A549 (cell line): ENCODE measurements at regions not wholly inside any gene's neighbourhood (a gene's known extent, or its start where the extent isn't known, plus 50 kb on each side); places are given as distances from the start of the nearest gene placed in this dataset.

ENCODE experiments used
- ATAC-seq, 2 experiments: fragments of 200-7000 bp in 1 of 2; fragments of >200 bp in 1 of 2; cut with Nextera tagmentation in 1 of 2; cut with Tn5 transposase in 1 of 2; 3 replicates each; pipeline versions ENCODE4 v1.8.0 to v1.9.1; 2018 to 2020; ENCODE audit warnings: mild to moderate bottlenecking in 1 of 2, moderate library complexity in 1 of 2
- CTCF ChIA-PET: fragments of 300-600 bp; sonication (Branson Sonifier 250); formaldehyde crosslinking; extraction: SDS; loops from one replicate; lab custom pipeline; 2021; ENCODE audit warnings: antibody characterized with exemption, inconsistent platforms; lab: Yijun Ruan, JAX
- POLR2A ChIA-PET: fragments of 350-600 bp; formaldehyde crosslinking; extraction: SDS; loops from one replicate; lab custom pipeline; 2021; ENCODE audit warnings: antibody characterized with exemption, inconsistent platforms; lab: Yijun Ruan, JAX
- DNase-seq, 2 experiments: peaks; one replicate each; pipeline versions ENCODE4 v3.0.0 to v3.0.0-alpha.2; 2011 to 2016; ENCODE audit warnings: low read depth in 1 of 2, low spot score in 1 of 2
- FAIRE-seq: peaks from 2 replicates; lab custom pipeline; 2011; peaks lifted over from hg19 to GRCh38; lab: Jason Lieb, UNC
- H3K27ac ChIP-seq, 2 experiments: fragments of >200 bp; sonication (Bioruptor Twin); formaldehyde crosslinking; 3 replicates each; pipeline ENCODE4 v1.5.1; 2016 to 2017
- H3K4me1 ChIP-seq: fragments of >200 bp; sonication (Bioruptor Twin); formaldehyde crosslinking; 3 replicates; pipeline ENCODE4 v1.6.1; 2016
- H3K4me2 ChIP-seq: fragments of >200 bp; sonication (Bioruptor Twin); formaldehyde crosslinking; 3 replicates; pipeline ENCODE4 v1.6.1; 2016
- H3K4me3 ChIP-seq: fragments of >200 bp; sonication (Bioruptor Twin); formaldehyde crosslinking; 3 replicates; pipeline ENCODE4 v1.5.1; 2016
- H3K9me3 ChIP-seq: fragments of >200 bp; sonication (Bioruptor Twin); formaldehyde crosslinking; 3 replicates; pipeline ENCODE4 v1.6.1; 2016
- CBX8 ChIP-seq: fragments of 200-600 bp; sonication (generic); IDR thresholded peaks from 2 replicates; pipeline ENCODE4 v1.6.1; 2016
- CEBPB ChIP-seq, 2 experiments: fragments of >200 bp in 1 of 2; sonication (Bioruptor Twin) in 1 of 2; formaldehyde crosslinking in 1 of 2; IDR thresholded peaks; 2 replicates each; pipeline ENCODE4 v1.6.1; 2012 to 2016
- CHD2 ChIP-seq: fragments of 150-350 bp; IDR thresholded peaks from 2 replicates; pipeline ENCODE4 v1.6.1; 2014; ENCODE audit warnings: low read length; ENCODE audit not compliant: partially characterized antibody
- EHMT2 ChIP-seq: fragments of 200-600 bp; sonication (generic); IDR thresholded peaks from 2 replicates; pipeline ENCODE4 v1.6.1; 2016; ENCODE audit warnings: antibody characterized with exemption, low read depth, mild to moderate bottlenecking, moderate library complexity
- EP300 ChIP-seq, 2 experiments: fragments of >200 bp; sonication (Bioruptor Twin); formaldehyde crosslinking; IDR thresholded peaks; 2 replicates in 1 of 2; 3 replicates in 1 of 2; pipeline ENCODE4 v1.6.1; 2016 to 2017
- ESRRA ChIP-seq: fragments of 150-350 bp; IDR thresholded peaks from 2 replicates; pipeline ENCODE4 v1.6.1; 2014; ENCODE audit warnings: mild to moderate bottlenecking, low read length, borderline replicate concordance
- FOSL2 ChIP-seq, 2 experiments: fragments of 450-650 bp in 1 of 2; fragments of >200 bp in 1 of 2; sonication (Bioruptor Twin) in 1 of 2; formaldehyde crosslinking; IDR thresholded peaks; 2 replicates each; pipeline versions ENCODE4 v1.5.0 to v1.6.1; 2016 to 2020; ENCODE audit warnings: mild to moderate bottlenecking in 1 of 2, moderate library complexity in 1 of 2
- JUN ChIP-seq, 2 experiments: fragments of >200 bp; sonication (Bioruptor Twin); formaldehyde crosslinking; IDR thresholded peaks; 2 replicates in 1 of 2; 3 replicates in 1 of 2; pipeline ENCODE4 v1.6.1; 2016 to 2017
- MAFK ChIP-seq: fragments of 450-650 bp; IDR thresholded peaks from 2 replicates; pipeline ENCODE4 v1.6.1; 2014; ENCODE audit not compliant: partially characterized antibody
- NPAS2 ChIP-seq: fragments of 250-450 bp; sonication (Bioruptor Pico); IDR thresholded peaks from 2 replicates; pipeline ENCODE4 v1.8.0; 2022; ENCODE audit warnings: mild to moderate bottlenecking, moderate library complexity, borderline replicate concordance
- NR3C1 ChIP-seq: fragments of >200 bp; sonication (Bioruptor Twin); formaldehyde crosslinking; IDR thresholded peaks from 3 replicates; pipeline ENCODE4 v1.6.1; 2017
- POLR2A ChIP-seq: IDR thresholded peaks from 2 replicates; pipeline ENCODE4 v1.6.1; 2012; ENCODE audit warnings: mild to moderate bottlenecking, low read length
- RARB ChIP-seq: fragments of 250-450 bp; sonication (Bioruptor Pico); IDR thresholded peaks from 2 replicates; pipeline ENCODE4 v1.8.0; 2021; ENCODE audit warnings: mild to moderate bottlenecking, moderate library complexity
- TFCP2L1 ChIP-seq: fragments of 250-450 bp; sonication (Bioruptor Pico); IDR thresholded peaks from 2 replicates; pipeline ENCODE4 v1.5.0; 2021; ENCODE audit warnings: mild to moderate bottlenecking
- USF2 ChIP-seq: fragments of 450-650 bp; IDR thresholded peaks from 2 replicates; pipeline ENCODE4 v1.6.1; 2014; ENCODE audit warnings: antibody characterized with exemption
- WGBS: methylation state at CpG from one replicate; pipeline ENCODE4 v1.1.6; 2017; ENCODE audit errors: missing lambda C conversion rate; 5-methylcytosine and 5-hydroxymethylcytosine counted together
- TF ChIP-seq, protein P1 (sequence below): fragments of 250-450 bp; sonication (Bioruptor Pico); IDR thresholded peaks from 2 replicates; pipeline ENCODE4 v1.5.0; 2021; ENCODE audit warnings: mild to moderate bottlenecking, moderate library complexity, borderline replicate concordance
- TF ChIP-seq, protein P2 (sequence below): fragments of >200 bp; sonication (Bioruptor Twin); formaldehyde crosslinking; IDR thresholded peaks from 2 replicates; pipeline ENCODE4 v1.6.1; 2016
- TF ChIP-seq, protein P3 (sequence below): fragments of >200 bp; sonication (Bioruptor Twin); formaldehyde crosslinking; IDR thresholded peaks from 3 replicates; pipeline ENCODE4 v1.5.1; 2016
- TF ChIP-seq, protein P4 (sequence below): fragments of 250-450 bp; sonication (Bioruptor Pico); IDR thresholded peaks from 2 replicates; pipeline ENCODE4 v1.5.0; 2020; ENCODE audit warnings: low read depth, mild to moderate bottlenecking, moderate library complexity
- TF ChIP-seq, protein P5 (sequence below): fragments of 150-350 bp; IDR thresholded peaks from 2 replicates; pipeline ENCODE4 v1.6.1; 2014; ENCODE audit warnings: low read depth, mild to moderate bottlenecking, low read length

DNA sequence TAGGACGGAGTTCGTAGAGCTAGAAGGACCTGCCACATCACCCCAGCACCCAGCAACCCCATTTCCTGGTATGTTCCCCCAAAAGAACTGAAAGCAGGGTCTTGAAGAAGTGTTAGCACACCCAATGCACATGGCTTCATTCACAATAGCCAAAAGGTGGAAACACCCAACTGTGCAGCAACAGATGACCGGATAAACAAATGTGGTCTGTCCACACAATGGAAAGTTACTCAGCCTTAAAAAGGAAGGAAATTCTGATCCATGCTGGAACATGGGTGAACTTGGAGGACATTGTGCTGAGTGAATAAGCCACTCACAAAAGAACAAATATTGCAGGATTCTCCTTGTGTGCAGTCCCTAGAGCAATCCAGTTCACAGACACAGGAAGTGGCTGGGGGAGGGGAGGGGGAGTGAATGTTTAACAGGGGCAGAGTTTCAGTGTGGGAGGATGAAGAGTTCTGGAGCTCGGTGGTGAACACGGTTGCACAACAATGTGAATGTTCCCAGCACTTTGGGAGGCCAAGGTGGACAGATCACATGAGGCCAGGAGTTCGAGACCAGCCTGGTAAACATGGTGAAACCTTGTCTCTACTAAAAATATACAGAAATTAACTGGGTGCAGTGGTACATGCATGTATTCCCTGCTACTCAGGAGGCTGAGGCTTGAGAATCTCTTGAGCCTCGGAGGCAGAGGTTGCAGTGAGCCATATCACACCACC, 157.5 kb downstream of the NUP210 start:
- POLR2A ChIA-PET = no interaction called here
- peaks cover 9% of the 10 kb centered on the region; the same call in 1 of the 3 replicates for H3K4me1 ChIP-seq
- H3K4me2 ChIP-seq = no peak overlapping the region
- H3K9me3 ChIP-seq = no peaks in the 10 kb centered on the region
- TF ChIP-seq CHD2 (no peak), CEBPB (IDR thresholded peaks at IDR 0.05) (peak in 1 of 2 experiments; percentile 66; a peak in 2 of 4 replicates), MAFK (no peak)
- TF ChIP-seq, protein P1, sequence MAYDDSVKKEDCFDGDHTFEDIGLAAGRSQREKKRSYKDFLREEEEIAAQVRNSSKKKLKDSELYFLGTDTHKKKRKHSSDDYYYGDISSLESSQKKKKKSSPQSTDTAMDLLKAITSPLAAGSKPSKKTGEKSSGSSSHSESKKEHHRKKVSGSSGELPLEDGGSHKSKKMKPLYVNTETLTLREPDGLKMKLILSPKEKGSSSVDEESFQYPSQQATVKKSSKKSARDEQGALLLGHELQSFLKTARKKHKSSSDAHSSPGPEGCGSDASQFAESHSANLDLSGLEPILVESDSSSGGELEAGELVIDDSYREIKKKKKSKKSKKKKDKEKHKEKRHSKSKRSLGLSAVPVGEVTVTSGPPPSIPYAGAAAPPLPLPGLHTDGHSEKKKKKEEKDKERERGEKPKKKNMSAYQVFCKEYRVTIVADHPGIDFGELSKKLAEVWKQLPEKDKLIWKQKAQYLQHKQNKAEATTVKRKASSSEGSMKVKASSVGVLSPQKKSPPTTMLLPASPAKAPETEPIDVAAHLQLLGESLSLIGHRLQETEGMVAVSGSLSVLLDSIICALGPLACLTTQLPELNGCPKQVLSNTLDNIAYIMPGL (CRISPR knock-in tag) = no peak
- no peak overlapping the region for H3K4me3 ChIP-seq
- FAIRE-seq (no peak), ATAC-seq (no peak; a peak in 2 of 6 replicates), DNase-seq (peak in 1 of 2 experiments; percentile 50)
- H3K27ac ChIP-seq = peak overlapping the region; percentile 45 to 56; a peak in 3 of 6 replicates
- CTCF ChIA-PET = interaction anchor here (0.7 to 1.2 kb wide), 2 partner anchors 21 to 110 kb away, joined by 3 to 4 read pairs; no protein-coding TSS in a partner anchor
- WGBS = 59% methylated on average over 7 of the region's 7 CpGs

GRCh38 chr3:13261892-13262291, 158.2 kb downstream of the NUP210 start:
- ATAC-seq = no peak
- no peaks in the 10 kb centered on the region for H3K9me3 ChIP-seq
- no peak for DNase-seq
- ChIA-PET CTCF (interaction anchor here (1.1 to 1.6 kb wide), 4 partner anchors 21 to 191 kb away, joined by 3 to 9 read pairs (median 4); no protein-coding TSS in a partner anchor), POLR2A (no interaction called here)
- TF ChIP-seq, protein P2, sequence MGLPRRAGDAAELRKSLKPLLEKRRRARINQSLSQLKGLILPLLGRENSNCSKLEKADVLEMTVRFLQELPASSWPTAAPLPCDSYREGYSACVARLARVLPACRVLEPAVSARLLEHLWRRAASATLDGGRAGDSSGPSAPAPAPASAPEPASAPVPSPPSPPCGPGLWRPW = no peak
- TF ChIP-seq EHMT2 = no peak
- no peak for TF ChIP-seq NR3C1
- TF ChIP-seq CBX8 = no peak
- TF ChIP-seq, protein P1 (CRISPR knock-in tag) = no peak
- no peak for TF ChIP-seq ESRRA
- TF ChIP-seq EP300 (IDR thresholded peaks at IDR 0.05) = no peak
- no peak for TF ChIP-seq FOSL2 (IDR thresholded peaks at IDR 0.05)
- TF ChIP-seq FOSL2 (CRISPR knock-in tag; IDR thresholded peaks at IDR 0.05) = no peak
- TF ChIP-seq POLR2A = no peak
- peak overlapping the region in 1 of 2 experiments; percentile 56; a peak in 1 of 6 replicates for H3K27ac ChIP-seq
- WGBS = 95% methylated on average over 6 of the region's 6 CpGs
- no peak overlapping the region for H3K4me2 ChIP-seq
- no peak overlapping the region for H3K4me3 ChIP-seq
- no peak for FAIRE-seq
- H3K4me1 ChIP-seq = peaks cover 9% of the 10 kb centered on the region; the same call in 1 of the 3 replicates

DNA sequence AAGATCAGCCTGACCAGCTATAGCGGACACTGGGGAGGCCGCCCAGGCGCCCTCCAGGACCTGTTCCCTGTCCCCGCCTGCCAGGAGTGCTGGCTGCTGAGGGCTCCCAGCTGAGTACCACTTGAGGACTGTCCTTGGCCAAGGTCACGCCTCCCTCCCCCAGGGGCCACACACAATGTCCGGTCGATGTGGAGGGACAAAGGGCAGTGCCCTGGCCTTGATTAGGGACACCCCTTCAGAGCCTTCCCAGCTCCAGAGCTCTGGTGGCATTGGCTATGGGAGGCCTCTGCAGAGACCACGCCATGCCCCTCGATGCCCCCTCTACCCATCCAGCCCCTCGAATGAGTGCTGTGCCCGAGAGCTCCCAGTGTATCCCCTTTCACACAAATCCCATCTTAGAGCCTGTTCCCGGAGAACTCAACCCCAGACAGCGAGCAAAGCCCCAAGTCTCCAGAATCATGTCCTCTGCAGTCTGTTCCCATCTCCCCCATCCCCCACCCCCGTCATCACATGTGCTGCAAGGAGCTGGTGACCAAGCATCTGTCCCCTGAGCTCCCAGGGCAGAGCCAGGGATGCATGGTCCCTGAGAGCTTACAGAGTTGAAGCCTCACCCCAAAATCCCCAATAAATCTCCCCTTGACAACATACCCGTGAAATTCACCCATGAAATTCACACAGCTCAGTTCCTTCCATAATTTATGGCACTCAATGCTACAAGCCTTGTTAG, 158.9 kb downstream of the NUP210 start:
- ChIA-PET CTCF (interaction anchor here (0.6 to 1.6 kb wide), 6 partner anchors 8 to 1207 kb away, joined by 3 to 9 read pairs (median 3); no protein-coding TSS in a partner anchor), POLR2A (no interaction called here)
- 88% methylated on average over 13 of the region's 15 CpGs for WGBS
- H3K27ac ChIP-seq = no peak overlapping the region
- no peak for TF ChIP-seq USF2
- TF ChIP-seq, protein P3, sequence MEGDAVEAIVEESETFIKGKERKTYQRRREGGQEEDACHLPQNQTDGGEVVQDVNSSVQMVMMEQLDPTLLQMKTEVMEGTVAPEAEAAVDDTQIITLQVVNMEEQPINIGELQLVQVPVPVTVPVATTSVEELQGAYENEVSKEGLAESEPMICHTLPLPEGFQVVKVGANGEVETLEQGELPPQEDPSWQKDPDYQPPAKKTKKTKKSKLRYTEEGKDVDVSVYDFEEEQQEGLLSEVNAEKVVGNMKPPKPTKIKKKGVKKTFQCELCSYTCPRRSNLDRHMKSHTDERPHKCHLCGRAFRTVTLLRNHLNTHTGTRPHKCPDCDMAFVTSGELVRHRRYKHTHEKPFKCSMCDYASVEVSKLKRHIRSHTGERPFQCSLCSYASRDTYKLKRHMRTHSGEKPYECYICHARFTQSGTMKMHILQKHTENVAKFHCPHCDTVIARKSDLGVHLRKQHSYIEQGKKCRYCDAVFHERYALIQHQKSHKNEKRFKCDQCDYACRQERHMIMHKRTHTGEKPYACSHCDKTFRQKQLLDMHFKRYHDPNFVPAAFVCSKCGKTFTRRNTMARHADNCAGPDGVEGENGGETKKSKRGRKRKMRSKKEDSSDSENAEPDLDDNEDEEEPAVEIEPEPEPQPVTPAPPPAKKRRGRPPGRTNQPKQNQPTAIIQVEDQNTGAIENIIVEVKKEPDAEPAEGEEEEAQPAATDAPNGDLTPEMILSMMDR = no peak
- no peak for TF ChIP-seq JUN (IDR thresholded peaks at IDR 0.05)
- TF ChIP-seq, protein P4, sequence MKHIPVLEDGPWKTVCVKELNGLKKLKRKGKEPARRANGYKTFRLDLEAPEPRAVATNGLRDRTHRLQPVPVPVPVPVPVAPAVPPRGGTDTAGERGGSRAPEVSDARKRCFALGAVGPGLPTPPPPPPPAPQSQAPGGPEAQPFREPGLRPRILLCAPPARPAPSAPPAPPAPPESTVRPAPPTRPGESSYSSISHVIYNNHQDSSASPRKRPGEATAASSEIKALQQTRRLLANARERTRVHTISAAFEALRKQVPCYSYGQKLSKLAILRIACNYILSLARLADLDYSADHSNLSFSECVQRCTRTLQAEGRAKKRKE (CRISPR knock-in tag) = no peak
- TF ChIP-seq RARB (CRISPR knock-in tag) = no peak
- TF ChIP-seq NR3C1 = no peak
- TF ChIP-seq EP300 (IDR thresholded peaks at IDR 0.05) = no peak
- TF ChIP-seq TFCP2L1 = no peak
- no peak for TF ChIP-seq NPAS2 (CRISPR knock-in tag)
- TF ChIP-seq FOSL2 (IDR thresholded peaks at IDR 0.05) = no peak
- TF ChIP-seq FOSL2 (CRISPR knock-in tag; IDR thresholded peaks at IDR 0.05) = no peak
- TF ChIP-seq, protein P5, sequence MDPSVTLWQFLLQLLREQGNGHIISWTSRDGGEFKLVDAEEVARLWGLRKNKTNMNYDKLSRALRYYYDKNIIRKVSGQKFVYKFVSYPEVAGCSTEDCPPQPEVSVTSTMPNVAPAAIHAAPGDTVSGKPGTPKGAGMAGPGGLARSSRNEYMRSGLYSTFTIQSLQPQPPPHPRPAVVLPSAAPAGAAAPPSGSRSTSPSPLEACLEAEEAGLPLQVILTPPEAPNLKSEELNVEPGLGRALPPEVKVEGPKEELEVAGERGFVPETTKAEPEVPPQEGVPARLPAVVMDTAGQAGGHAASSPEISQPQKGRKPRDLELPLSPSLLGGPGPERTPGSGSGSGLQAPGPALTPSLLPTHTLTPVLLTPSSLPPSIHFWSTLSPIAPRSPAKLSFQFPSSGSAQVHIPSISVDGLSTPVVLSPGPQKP = no peak
- ATAC-seq (no peak), DNase-seq (no peak), FAIRE-seq (no peak)
- no peaks in the 10 kb centered on the region for H3K9me3 ChIP-seq
- H3K4me2 ChIP-seq = no peak overlapping the region
- H3K4me1 ChIP-seq = peaks cover 9% of the 10 kb centered on the region; the same call in 1 of the 3 replicates
- no peak overlapping the region for H3K4me3 ChIP-seq
